SU-DHL-6 (cell line): ENCODE measurements at regions not wholly inside any gene's neighbourhood (a gene's known extent, or its start where the extent isn't known, plus 50 kb on each side); places are given as distances from the start of the nearest gene placed in this dataset.

Experiments used
- H2AFZ ChIP-seq: fragments of 200-600 bp; sonication (generic); 2 replicates; pipeline ENCODE4 v1.6.1; 2014; ENCODE audit warnings: low read depth, mild to moderate bottlenecking, moderate library complexity, mixed read lengths, antibody characterized with exemption, low read length; ENCODE audit not compliant: severe bottlenecking
- H3F3A ChIP-seq: fragments of 200-600 bp; shearing (Covaris generic); 2 replicates; pipeline ENCODE4 v1.6.0; 2016; ENCODE audit warnings: antibody characterized with exemption, mild to moderate bottlenecking; ENCODE audit not compliant: insufficient read depth
- H3K27ac ChIP-seq: fragments of 200-600 bp; sonication (generic); 2 replicates; pipeline ENCODE4 v1.5.1; 2016; ENCODE audit warnings: low read depth, mild to moderate bottlenecking, low read length, moderate library complexity, mixed read lengths
- H3K27me3 ChIP-seq: fragments of 200-600 bp; sonication (generic), shearing (Covaris generic); 2 replicates; pipeline ENCODE4 v1.6.0; 2014; ENCODE audit warnings: mild to moderate bottlenecking, low read length
- H3K36me3 ChIP-seq: fragments of 200-600 bp; sonication (generic); 2 replicates; pipeline ENCODE4 v1.6.1; 2014; ENCODE audit warnings: mild to moderate bottlenecking, low read length, mixed read lengths
- H3K4me2 ChIP-seq: fragments of 300-600, 200-600 bp; shearing (Covaris generic), sonication (generic); 2 replicates; pipeline ENCODE4 v1.6.0; 2014; ENCODE audit warnings: low read length, low read depth, mild to moderate bottlenecking; ENCODE audit not compliant: poor library complexity, severe bottlenecking
- H3K4me3 ChIP-seq: fragments of 200-600 bp; sonication (generic); 2 replicates; pipeline ENCODE4 v1.5.1; 2014; ENCODE audit warnings: antibody characterized with exemption, low read length, mild to moderate bottlenecking, mixed read lengths; ENCODE audit not compliant: insufficient read depth, poor library complexity, severe bottlenecking
- H3K79me2 ChIP-seq: fragments of 200-600 bp; sonication (generic); 2 replicates; pipeline ENCODE4 v1.6.1; 2014; ENCODE audit warnings: mild to moderate bottlenecking, low read length, moderate library complexity; ENCODE audit not compliant: insufficient read depth
- H3K9ac ChIP-seq: fragments of 200-600 bp; sonication (generic); 2 replicates; pipeline ENCODE4 v1.7.0; 2014; ENCODE audit warnings: mild to moderate bottlenecking, low read length
- H3K9me2 ChIP-seq: fragments of 200-600 bp; sonication (generic); replicated peaks from 2 replicates; pipeline ENCODE4 v1.6.1; 2014; ENCODE audit warnings: low read length; ENCODE audit not compliant: insufficient read depth
- H3K9me3 ChIP-seq: fragments of 200-600 bp; sonication (generic); 2 replicates; pipeline ENCODE4 v1.6.1; 2014; ENCODE audit warnings: low read length, mixed read lengths; ENCODE audit not compliant: insufficient read depth
- H4K20me1 ChIP-seq: fragments of 200-600 bp; sonication (generic); 2 replicates; pipeline ENCODE4 v1.6.1; 2014; ENCODE audit warnings: low read depth, mild to moderate bottlenecking, antibody characterized with exemption, low read length, moderate library complexity, mixed read lengths
- CTCF ChIP-seq: fragments of 200-600 bp; sonication (generic); IDR thresholded peaks from one replicate; pipeline ENCODE4 v1.5.1; 2017; ENCODE audit warnings: antibody characterized with exemption, mild to moderate bottlenecking, low read length, moderate library complexity; ENCODE audit not compliant: insufficient read depth, poor library complexity, severe bottlenecking
- EZH2phosphoT487 ChIP-seq: fragments of 200-600 bp; sonication (generic), shearing (Covaris generic); conservative IDR thresholded peaks from 2 replicates; pipeline ENCODE4 v1.6.1; 2018; ENCODE audit warnings: mild to moderate bottlenecking, antibody characterized with exemption, low read length, moderate library complexity, mixed read lengths

DNA sequence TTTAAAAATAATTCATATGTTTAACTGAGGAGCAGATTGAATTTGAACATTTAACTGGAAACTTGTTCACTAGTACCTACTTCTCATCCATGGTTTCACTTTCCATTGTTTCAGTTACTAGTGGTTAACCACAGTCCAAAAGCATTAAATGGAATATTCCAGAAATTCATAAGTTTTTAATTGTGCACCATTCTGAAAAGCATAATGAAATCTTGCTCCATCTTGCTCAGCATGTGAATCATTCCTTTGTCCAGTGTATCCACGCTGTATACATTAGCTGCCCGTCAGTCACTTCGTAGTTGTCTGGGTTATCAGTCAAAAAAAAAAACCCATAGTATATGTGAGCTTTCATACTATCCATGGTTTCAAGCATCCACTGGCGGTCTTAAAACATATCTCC lies 217.6 kb downstream of the TPRG1 start:
- Histone ChIP-seq H3K36me3 (no peaks in the 10 kb centered on the region), H3K27ac (no peak overlapping the region), H3F3A (no peaks in the 10 kb centered on the region), H3K79me2 (no peaks in the 10 kb centered on the region), H3K9me3 (no peaks in the 10 kb centered on the region), H3K27me3 (no peaks in the 10 kb centered on the region), H4K20me1 (no peaks in the 10 kb centered on the region), H2AFZ (no peak overlapping the region), H3K4me3 (no peak overlapping the region), H3K9ac (no peak overlapping the region), H3K9me2 (no peaks in the 10 kb centered on the region), H3K4me2 (no peak overlapping the region)
- no peak for TF ChIP-seq EZH2phosphoT487
- no peak for TF ChIP-seq CTCF

DNA sequence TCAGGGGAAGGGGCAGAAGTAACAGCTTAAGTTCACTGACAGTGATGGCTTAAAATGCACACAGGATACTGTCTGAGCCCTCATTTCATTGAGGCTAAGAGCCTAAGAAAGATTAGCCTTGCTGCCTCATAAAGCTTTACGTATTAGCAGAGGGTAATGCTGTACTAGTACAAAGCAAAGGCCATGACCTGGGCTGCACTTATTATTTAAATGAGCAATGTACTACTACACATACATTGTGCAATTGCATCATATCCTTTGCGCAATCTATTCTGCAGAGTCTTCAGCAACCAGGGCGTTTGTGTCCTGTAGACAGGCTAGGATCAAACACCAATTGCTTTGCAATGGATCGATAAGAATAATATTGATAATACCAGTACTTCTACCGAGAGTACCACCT lies 221.8 kb downstream of the TPRG1 start:
- Histone ChIP-seq H3K9me3 (no peaks in the 10 kb centered on the region), H3K27ac (no peak overlapping the region), H3K9ac (no peak overlapping the region), H4K20me1 (no peaks in the 10 kb centered on the region), H3K79me2 (no peaks in the 10 kb centered on the region), H3K9me2 (no peaks in the 10 kb centered on the region), H3K36me3 (no peaks in the 10 kb centered on the region), H3K4me3 (no peak overlapping the region), H3K27me3 (no peaks in the 10 kb centered on the region), H3K4me2 (no peak overlapping the region), H2AFZ (no peak overlapping the region), H3F3A (no peaks in the 10 kb centered on the region)
- TF ChIP-seq EZH2phosphoT487: no peak

DNA sequence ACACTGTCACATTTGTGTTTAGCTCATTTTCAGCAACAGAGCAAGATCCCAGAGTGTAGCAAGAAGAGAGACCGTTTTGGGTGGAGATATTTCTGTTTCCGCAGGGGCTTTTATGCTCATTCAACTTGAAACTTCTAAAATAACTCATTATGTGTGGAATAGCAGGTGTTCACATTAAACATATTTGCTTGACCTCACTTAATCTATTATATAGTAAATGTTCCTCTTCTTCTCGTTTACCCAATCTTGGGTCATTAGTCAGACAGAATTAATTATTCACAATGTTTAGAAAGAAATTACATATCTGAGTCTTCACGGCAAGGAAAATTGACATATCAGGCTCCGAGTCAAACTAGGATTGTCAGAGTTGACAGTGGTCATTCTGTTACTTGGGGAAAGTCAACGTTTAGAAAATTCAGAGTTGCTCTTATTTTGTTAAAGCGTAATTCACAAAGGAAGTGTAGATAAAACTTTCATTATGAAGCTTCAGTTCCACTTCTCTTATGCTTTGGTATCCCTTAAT lies 222.9 kb downstream of the TPRG1 start:
- H3K9me3 ChIP-seq: no peaks in the 10 kb centered on the region

DNA sequence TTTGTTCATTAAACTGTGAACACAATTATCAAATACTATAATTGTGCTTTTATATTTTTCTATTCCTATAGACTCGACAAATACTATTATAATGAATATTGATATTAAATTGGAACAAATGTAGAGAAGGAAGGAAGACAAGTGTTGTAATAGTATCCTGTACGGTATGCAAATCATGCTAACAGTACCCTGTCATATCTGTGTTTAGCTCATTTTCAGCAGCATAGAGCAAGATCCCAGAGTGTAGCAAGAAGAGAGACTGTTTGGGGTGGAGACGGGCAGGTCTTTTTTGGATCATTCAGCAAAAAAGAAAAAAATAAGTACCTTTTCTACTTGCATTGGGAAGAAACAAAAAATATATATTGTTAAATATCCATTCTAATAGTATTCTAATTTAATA lies 224.1 kb downstream of the TPRG1 start:
- H3K27me3 ChIP-seq: no peaks in the 10 kb centered on the region
- H3K9ac ChIP-seq: no peak overlapping the region
- H2AFZ ChIP-seq: no peak overlapping the region
- no peaks in the 10 kb centered on the region for H3F3A ChIP-seq
- no peak overlapping the region for H3K27ac ChIP-seq
- H3K79me2 ChIP-seq: no peaks in the 10 kb centered on the region
- H3K4me2 ChIP-seq: no peak overlapping the region
- H3K9me2 ChIP-seq: no peaks in the 10 kb centered on the region
- TF ChIP-seq CTCF: no peak
- TF ChIP-seq EZH2phosphoT487: no peak
- H3K4me3 ChIP-seq: no peak overlapping the region
- H3K9me3 ChIP-seq: no peaks in the 10 kb centered on the region
- H4K20me1 ChIP-seq: no peaks in the 10 kb centered on the region
- H3K36me3 ChIP-seq: no peaks in the 10 kb centered on the region

More for the DNA sequence above, 222.9 kb downstream of the TPRG1 start:
- Histone ChIP-seq H2AFZ (no peak overlapping the region), H3K36me3 (no peaks in the 10 kb centered on the region), H3K4me3 (no peak overlapping the region), H3K9ac (no peak overlapping the region), H3K79me2 (no peaks in the 10 kb centered on the region), H3K27ac (no peak overlapping the region), H3K9me2 (no peaks in the 10 kb centered on the region), H4K20me1 (no peaks in the 10 kb centered on the region), H3K4me2 (no peak overlapping the region), H3F3A (no peaks in the 10 kb centered on the region), H3K27me3 (no peaks in the 10 kb centered on the region)
- TF ChIP-seq EZH2phosphoT487: no peak
- TF ChIP-seq CTCF: no peak
